H1 (cell line): ENCODE measurements at regions not wholly inside any gene's neighbourhood (a gene's known extent, or its start where the extent isn't known, plus 50 kb on each side); places are given as distances from the start of the nearest gene placed in this dataset.
A peak's percentile ranks its signal among the peaks of the same experiment; 100 is the strongest.

Source experiments
- CTCF ChIA-PET: fragments of 300-600 bp; sonication (Branson Sonifier 250); formaldehyde crosslinking; loops from one replicate; lab custom pipeline; 2021; ENCODE audit not compliant: partially characterized antibody; lab: Charles Lee
- POLR2A ChIA-PET: fragments of 300-600 bp; sonication (Branson Sonifier 250); formaldehyde crosslinking; loops from one replicate; lab custom pipeline; 2021; ENCODE audit warnings: inconsistent platforms; ENCODE audit not compliant: partially characterized antibody; lab: Charles Lee
- DNase-seq, 2 experiments: peaks; one replicate each; pipeline versions ENCODE4 v3.0.0 to v3.0.0-alpha.2; 2010 to 2022; ENCODE audit warnings: low spot score in 2 of 2, low read depth in 1 of 2, mixed read lengths in 1 of 2
- FAIRE-seq: peaks from 2 replicates; lab custom pipeline; 2011; peaks lifted over from hg19 to GRCh38; lab: Jason Lieb, UNC
- H2AFZ ChIP-seq: 2 replicates; pipeline ENCODE4 v1.8.1; 2012; ENCODE audit warnings: low read length, inconsistent platforms
- H2AK5ac ChIP-seq: 2 replicates; pipeline ENCODE4 v1.6.1; 2013; ENCODE audit warnings: low read depth, low read length
- H2BK120ac ChIP-seq: replicated peaks from 2 replicates; pipeline ENCODE3; 2013; ENCODE audit warnings: low read depth, low read length, inconsistent platforms
- H2BK12ac ChIP-seq: 2 replicates; pipeline ENCODE4 v1.6.1; 2013; ENCODE audit warnings: low read depth, low read length
- H2BK15ac ChIP-seq: 2 replicates; pipeline ENCODE4 v1.6.1; 2013; ENCODE audit warnings: low read length
- H2BK20ac ChIP-seq: 2 replicates; pipeline ENCODE4 v1.6.1; 2013; ENCODE audit warnings: low read length
- H2BK5ac ChIP-seq: 2 replicates; pipeline ENCODE4 v1.6.1; 2013; ENCODE audit warnings: low read depth, low read length
- H3K14ac ChIP-seq: 2 replicates; pipeline ENCODE4 v1.6.1; 2013; ENCODE audit warnings: inconsistent platforms; ENCODE audit not compliant: insufficient read length
- H3K18ac ChIP-seq: 2 replicates; pipeline ENCODE4 v1.6.1; 2013; ENCODE audit warnings: low read length; ENCODE audit errors: extremely low read depth
- H3K23ac ChIP-seq: 2 replicates; pipeline ENCODE4 v1.6.1; 2013; ENCODE audit warnings: inconsistent platforms; ENCODE audit not compliant: insufficient read length
- H3K23me2 ChIP-seq: 2 replicates; pipeline ENCODE4 v1.6.1; 2013; ENCODE audit warnings: low read depth, low read length
- H3K27ac ChIP-seq: 2 replicates; pipeline ENCODE4 v1.6.1; 2011; ENCODE audit warnings: low read depth, low read length, inconsistent platforms
- H3K27me3 ChIP-seq, 4 experiments: replicated peaks in 1 of 4; 1 replicate in 1 of 4; 2 replicates in 3 of 4; pipeline versions ENCODE4 v1.6.1 to v1.8.1; 2011 to 2013; ENCODE audit warnings: low read length in 3 of 4, mild to moderate bottlenecking in 3 of 4, inconsistent platforms in 2 of 4, mixed read lengths in 2 of 4, moderate library complexity in 1 of 4; ENCODE audit not compliant: control insufficient read depth in 3 of 4, insufficient read depth in 3 of 4; ENCODE audit errors: extremely low read depth in 1 of 4
- H3K36me3 ChIP-seq, 4 experiments: 2 replicates each; pipeline versions ENCODE4 v1.6.1 to v1.8.1; 2011 to 2013; ENCODE audit warnings: mild to moderate bottlenecking in 4 of 4, low read length in 3 of 4, moderate library complexity in 2 of 4, control low read depth in 1 of 4, inconsistent platforms in 1 of 4; ENCODE audit not compliant: insufficient read depth in 4 of 4, control insufficient read depth in 2 of 4
- H3K4ac ChIP-seq: replicated peaks from 2 replicates; pipeline ENCODE3; 2013; ENCODE audit warnings: low read length, low read depth, mixed read lengths, inconsistent platforms; ENCODE audit not compliant: insufficient read length
- H3K4me1 ChIP-seq, 4 experiments: replicated peaks in 1 of 4; 1 replicate in 1 of 4; 2 replicates in 3 of 4; pipeline versions ENCODE4 v1.6.1 to v1.8.1; 2011 to 2013; ENCODE audit warnings: low read length in 3 of 4, inconsistent platforms in 2 of 4, mixed read lengths in 1 of 4; ENCODE audit not compliant: insufficient read depth in 4 of 4, control insufficient read depth in 3 of 4
- H3K4me2 ChIP-seq, 2 experiments: 2 replicates each; pipeline versions ENCODE4 v1.6.1 to v1.8.1; 2011 to 2013; ENCODE audit warnings: low read depth in 2 of 2, low read length in 2 of 2, control low read depth in 1 of 2, inconsistent platforms in 1 of 2, mild to moderate bottlenecking in 1 of 2; ENCODE audit not compliant: insufficient read depth in 1 of 2
- H3K4me3 ChIP-seq, 4 experiments: fragments of 200-600, 300-600 bp in 1 of 4; sonication (generic), shearing (Covaris generic), sonication (Bioruptor Twin) in 1 of 4; 2 replicates each; pipeline versions ENCODE4 v1.5.1 to v1.8.1; 2011 to 2016; ENCODE audit warnings: low read length in 4 of 4, low read depth in 3 of 4, control low read depth in 2 of 4, inconsistent platforms in 2 of 4, mild to moderate bottlenecking in 2 of 4, mixed read lengths in 1 of 4, moderate library complexity in 1 of 4; ENCODE audit not compliant: insufficient read depth in 2 of 4; ENCODE audit errors: extremely low read depth in 1 of 4
- H3K56ac ChIP-seq: replicated peaks from 2 replicates; pipeline ENCODE3; 2013; ENCODE audit warnings: low read depth, mild to moderate bottlenecking, mixed read lengths, low read length, inconsistent platforms; ENCODE audit not compliant: insufficient read length
- H3K79me1 ChIP-seq: 2 replicates; pipeline ENCODE4 v1.6.1; 2013; ENCODE audit warnings: low read depth, low read length, control low read depth
- H3K79me2 ChIP-seq, 2 experiments: 2 replicates each; pipeline versions ENCODE4 v1.6.1 to v1.8.1; 2012 to 2013; ENCODE audit warnings: low read length in 2 of 2, mild to moderate bottlenecking in 2 of 2, inconsistent platforms in 1 of 2; ENCODE audit not compliant: insufficient read depth in 2 of 2, control insufficient read depth in 1 of 2
- H3K9ac ChIP-seq, 4 experiments: replicated peaks in 1 of 4; 1 replicate in 1 of 4; 2 replicates in 3 of 4; pipeline versions ENCODE4 v1.6.1 to v1.8.1; 2011 to 2013; ENCODE audit warnings: low read depth in 3 of 4, low read length in 3 of 4, control low read depth in 2 of 4, mild to moderate bottlenecking in 2 of 4, moderate library complexity in 2 of 4, inconsistent platforms in 1 of 4; ENCODE audit errors: extremely low read depth in 1 of 4
- H3K9me3 ChIP-seq, 2 experiments: 2 replicates each; pipeline versions ENCODE4 v1.6.1 to v1.8.1; 2012 to 2013; ENCODE audit warnings: mild to moderate bottlenecking in 2 of 2, moderate library complexity in 2 of 2, control low read depth in 1 of 2, inconsistent platforms in 1 of 2, low read depth in 1 of 2, low read length in 1 of 2, mixed read lengths in 1 of 2; ENCODE audit not compliant: insufficient read depth in 2 of 2
- H4K20me1 ChIP-seq, 2 experiments: replicated peaks in 1 of 2; 2 replicates each; pipeline versions ENCODE3 to v1.8.1; 2011 to 2013; ENCODE audit warnings: inconsistent platforms in 2 of 2, low read length in 2 of 2, mild to moderate bottlenecking in 1 of 2; ENCODE audit not compliant: insufficient read depth in 2 of 2, control insufficient read depth in 1 of 2
- H4K5ac ChIP-seq: 2 replicates; pipeline ENCODE4 v1.6.1; 2013; ENCODE audit warnings: low read length, low read depth, mixed read lengths, inconsistent platforms; ENCODE audit not compliant: insufficient read length
- H4K8ac ChIP-seq: 2 replicates; pipeline ENCODE4 v1.8.0; 2013; ENCODE audit warnings: mild to moderate bottlenecking, moderate library complexity, low read length, inconsistent platforms; ENCODE audit not compliant: insufficient read depth; ENCODE audit errors: extremely low read depth
- H4K91ac ChIP-seq: replicated peaks from 2 replicates; pipeline ENCODE3; 2013; ENCODE audit warnings: low read length, mixed read lengths, inconsistent platforms; ENCODE audit not compliant: insufficient read length
- E2F6 ChIP-seq: IDR thresholded peaks from 2 replicates; pipeline ENCODE4 v1.6.1; 2012; ENCODE audit warnings: inconsistent platforms
- KDM5A ChIP-seq: fragments of 200-600 bp; IDR thresholded peaks from 2 replicates; pipeline ENCODE4 v1.7.1; 2012; ENCODE audit warnings: mild to moderate bottlenecking, low read length, inconsistent platforms, mixed read lengths
- NRF1 ChIP-seq: IDR thresholded peaks from 2 replicates; pipeline ENCODE4 v1.6.1; 2011; ENCODE audit warnings: mild to moderate bottlenecking, low read depth, low read length, improper control_type of control experiment
- RBBP5 ChIP-seq: IDR thresholded peaks from 2 replicates; pipeline ENCODE4 v1.7.1; 2012; ENCODE audit warnings: low read depth, mild to moderate bottlenecking, inconsistent platforms, low read length, moderate library complexity, borderline replicate concordance
- SP4 ChIP-seq: IDR thresholded peaks from 2 replicates; pipeline ENCODE4 v1.6.1; 2012; ENCODE audit warnings: low read length, inconsistent platforms
- SUZ12 ChIP-seq: fragments of 200-600 bp; sonication (generic); IDR thresholded peaks from 2 replicates; pipeline ENCODE4 v1.6.1; 2012; ENCODE audit warnings: mild to moderate bottlenecking, inconsistent platforms, low read length, moderate library complexity, mixed read lengths
- TAF7 ChIP-seq: optimal IDR thresholded peaks from 2 replicates; pipeline ENCODE3; 2011; ENCODE audit warnings: low read depth, mild to moderate bottlenecking, inconsistent platforms, low read length, moderate library complexity, borderline replicate concordance
- WGBS, 2 experiments: shearing (Covaris generic) in 1 of 2; methylation state at CpG; one replicate each; pipeline versions ENCODE4 v1.1.6 to v1.1.7; 2013 to 2015; ENCODE audit warnings: low lambda C conversion rate in 2 of 2, mixed read lengths in 2 of 2, inconsistent platforms in 1 of 2, low coverage in 1 of 2, missing lambda C conversion rate in 1 of 2; ENCODE audit not compliant: insufficient replicate concordance in 2 of 2, insufficient coverage in 1 of 2, insufficient read length in 1 of 2; ENCODE audit errors: extremely low coverage in 1 of 2, missing lambda C conversion rate in 1 of 2; 5-methylcytosine and 5-hydroxymethylcytosine counted together

- Histone ChIP-seq H2AK5ac (no peak overlapping the region), H2AFZ (peak overlapping the region; percentile 94), H3K14ac (no peak overlapping the region), H3K4ac (no peak overlapping the region), H4K5ac (no peak overlapping the region), H4K20me1 (no peaks in the 10 kb centered on the region), H3K79me2 (no peaks in the 10 kb centered on the region), H2BK12ac (no peak overlapping the region), H2BK5ac (no peak overlapping the region), H3K23ac (no peak overlapping the region), H3K23me2 (no peaks in the 10 kb centered on the region), H3K27me3 (no peaks in the 10 kb centered on the region), H3K4me2 (no peak overlapping the region), H3K18ac (no peak overlapping the region), H2BK120ac (no peak overlapping the region), H3K79me1 (no peaks in the 10 kb centered on the region), H3K9ac (no peak overlapping the region), H3K56ac (no peak overlapping the region), H2BK20ac (no peak overlapping the region)
- CTCF ChIA-PET, result interaction anchor here (0.7 to 2.0 kb wide), 10 partner anchors 10 to 433 kb away, joined by 3 to 10 read pairs (median 3); no protein-coding TSS in a partner anchor
- DNase-seq, result no peak
- no peak for TF ChIP-seq NRF1
- TF ChIP-seq E2F6, result no peak
- TF ChIP-seq KDM5A, result no peak
- TF ChIP-seq RBBP5, result no peak
- no peak for TF ChIP-seq SP4
- TF ChIP-seq SUZ12, result no peak
- TF ChIP-seq TAF7, result no peak
- TF ChIP-seq, all 59 proteins: peak for 0
- H3K4me3 ChIP-seq, result no peak overlapping the region
- no peaks in the 10 kb centered on the region for H3K36me3 ChIP-seq
- no peak overlapping the region for H2BK15ac ChIP-seq
- H3K4me1 ChIP-seq, result no peaks in the 10 kb centered on the region
- no peak overlapping the region for H3K27ac ChIP-seq
- FAIRE-seq, result no peak
- 70% methylated on average over 5 of the region's 5 CpGs; no CpG with 5 or more reads in 1 of the 2 experiments for WGBS, 2 experiments
- no peak overlapping the region for H4K8ac ChIP-seq
- POLR2A ChIA-PET, result interaction anchor here (0.9 kb wide), 1 partner anchor 15 kb away, joined by 3 read pairs; no protein-coding TSS in a partner anchor
- no peak overlapping the region for H4K91ac ChIP-seq
- H3K9me3 ChIP-seq, result no peaks in the 10 kb centered on the region
Measured at GRCh38 chr5:147055089-147055826, 176.7 kb upstream of the PPP2R2B start.
